ENCODE measurements at regions not wholly inside any gene's neighbourhood (a gene's known extent, or its start where the extent isn't known, plus 50 kb on each side); places are given as distances from the start of the nearest gene placed in this dataset.

GRCh38 chr3:118408431-118408830 lies 626.2 kb downstream of the IGSF11 start:
- TF ChIP-seq, protein P1, sequence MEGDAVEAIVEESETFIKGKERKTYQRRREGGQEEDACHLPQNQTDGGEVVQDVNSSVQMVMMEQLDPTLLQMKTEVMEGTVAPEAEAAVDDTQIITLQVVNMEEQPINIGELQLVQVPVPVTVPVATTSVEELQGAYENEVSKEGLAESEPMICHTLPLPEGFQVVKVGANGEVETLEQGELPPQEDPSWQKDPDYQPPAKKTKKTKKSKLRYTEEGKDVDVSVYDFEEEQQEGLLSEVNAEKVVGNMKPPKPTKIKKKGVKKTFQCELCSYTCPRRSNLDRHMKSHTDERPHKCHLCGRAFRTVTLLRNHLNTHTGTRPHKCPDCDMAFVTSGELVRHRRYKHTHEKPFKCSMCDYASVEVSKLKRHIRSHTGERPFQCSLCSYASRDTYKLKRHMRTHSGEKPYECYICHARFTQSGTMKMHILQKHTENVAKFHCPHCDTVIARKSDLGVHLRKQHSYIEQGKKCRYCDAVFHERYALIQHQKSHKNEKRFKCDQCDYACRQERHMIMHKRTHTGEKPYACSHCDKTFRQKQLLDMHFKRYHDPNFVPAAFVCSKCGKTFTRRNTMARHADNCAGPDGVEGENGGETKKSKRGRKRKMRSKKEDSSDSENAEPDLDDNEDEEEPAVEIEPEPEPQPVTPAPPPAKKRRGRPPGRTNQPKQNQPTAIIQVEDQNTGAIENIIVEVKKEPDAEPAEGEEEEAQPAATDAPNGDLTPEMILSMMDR (conservative IDR thresholded peaks at IDR 0.05; ENCODE audit: low read depth, low read length) = no peak
- H3K4me3 ChIP-seq (ENCODE audit: low read depth, low read length) = no peak overlapping the region
- no peak for DNase-seq (ENCODE audit: low read depth)

DNA sequence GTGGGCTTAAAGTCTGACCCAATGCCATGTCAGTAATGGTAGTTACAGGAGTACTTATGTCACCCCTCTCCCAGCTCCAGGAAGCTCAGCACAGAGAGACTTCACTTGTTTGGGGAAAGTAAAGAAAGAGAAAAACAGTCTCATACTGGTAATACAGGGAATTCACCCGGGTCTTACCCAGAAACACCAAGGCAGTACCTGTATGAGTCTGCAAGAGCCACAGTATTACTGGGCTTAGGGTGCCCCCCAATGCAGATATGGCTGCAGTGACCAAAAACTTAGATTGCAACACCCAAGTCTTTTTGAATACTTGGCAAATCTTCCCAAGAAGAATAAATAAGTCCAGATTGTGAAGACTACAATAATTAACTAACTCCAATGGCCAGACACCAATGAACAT lies 622.1 kb downstream of the IGSF11 start:
- TF ChIP-seq, protein P1 (conservative IDR thresholded peaks at IDR 0.05; ENCODE audit: low read depth, low read length) = no peak
- no peak overlapping the region for H3K4me3 ChIP-seq (ENCODE audit: low read depth, low read length)
- DNase-seq (ENCODE audit: low read depth) = no peak

- H3K4me3 ChIP-seq (ENCODE audit: low read depth, low read length) = no peak overlapping the region
- TF ChIP-seq, protein P1 (conservative IDR thresholded peaks at IDR 0.05; ENCODE audit: low read depth, low read length) = no peak
- DNase-seq (ENCODE audit: low read depth) = no peak
These were observed 609.3 kb downstream of the IGSF11 start for GRCh38 chr3:118425272-118425837.

DNA sequence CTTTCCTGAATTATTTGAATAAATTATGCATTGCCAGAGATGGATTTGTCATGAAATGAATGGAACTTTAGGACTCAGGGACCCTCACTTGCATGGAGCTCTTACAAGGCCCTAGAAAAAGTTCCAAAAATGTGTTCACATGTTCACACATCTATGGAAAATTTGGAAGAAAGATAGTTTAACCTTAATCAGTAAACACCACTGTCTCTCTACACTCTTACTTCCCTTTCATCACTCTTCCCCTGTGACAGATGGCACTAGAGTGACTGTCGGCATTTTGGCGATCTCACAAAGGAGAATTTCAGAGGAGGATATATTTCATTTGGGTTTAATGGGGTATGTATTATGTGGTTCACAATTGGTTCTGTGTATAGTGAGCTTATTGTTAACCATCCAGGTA lies 600.8 kb downstream of the IGSF11 start:
- DNase-seq (ENCODE audit: low read depth) = no peak
- TF ChIP-seq, protein P1 (conservative IDR thresholded peaks at IDR 0.05; ENCODE audit: low read depth, low read length) = no peak
- H3K4me3 ChIP-seq (ENCODE audit: low read depth, low read length) = no peak overlapping the region

- no peak overlapping the region for H3K4me3 ChIP-seq (ENCODE audit: low read depth, low read length)
- DNase-seq (ENCODE audit: low read depth) = no peak
- TF ChIP-seq, protein P1 (conservative IDR thresholded peaks at IDR 0.05; ENCODE audit: low read depth, low read length) = no peak
These were observed 598.7 kb downstream of the IGSF11 start for GRCh38 chr3:118435851-118436350.

GRCh38 chr3:118436697-118437262 lies 597.9 kb downstream of the IGSF11 start:
- TF ChIP-seq, protein P1 (conservative IDR thresholded peaks at IDR 0.05; ENCODE audit: low read depth, low read length) = no peak
- no peak overlapping the region for H3K4me3 ChIP-seq (ENCODE audit: low read depth, low read length)
- no peak for DNase-seq (ENCODE audit: low read depth)

GRCh38 chr3:118445036-118445435 lies 589.6 kb downstream of the IGSF11 start:
- TF ChIP-seq, protein P1 (conservative IDR thresholded peaks at IDR 0.05; ENCODE audit: low read depth, low read length) = no peak
- H3K4me3 ChIP-seq (ENCODE audit: low read depth, low read length) = no peak overlapping the region
- DNase-seq (ENCODE audit: low read depth) = no peak

Measured in choroid plexus epithelial cell (primary cell).